GM23248 (cell line): ENCODE measurements at regions not wholly inside any gene's neighbourhood (a gene's known extent, or its start where the extent isn't known, plus 50 kb on each side); places are given as distances from the start of the nearest gene placed in this dataset.

Experiments
- DNase-seq: peaks from one replicate; pipeline ENCODE4 v3.0.0-alpha.2; 2015
- H2AFZ ChIP-seq: fragments of 200-600 bp; sonication (generic); 2 replicates; pipeline ENCODE4 v1.6.1; 2016; ENCODE audit warnings: antibody characterized with exemption
- H3F3A ChIP-seq: fragments of 200-600 bp; sonication (generic); 2 replicates; pipeline ENCODE4 v1.6.1; 2016; ENCODE audit warnings: mild to moderate bottlenecking, antibody characterized with exemption, mixed run types; ENCODE audit not compliant: insufficient read depth
- H3K27ac ChIP-seq: fragments of 200-600 bp; sonication (generic); 2 replicates; pipeline ENCODE4 v1.5.1; 2016; ENCODE audit warnings: mild to moderate bottlenecking
- H3K27me3 ChIP-seq: fragments of 200-600 bp; sonication (generic); replicated peaks from 2 replicates; pipeline ENCODE4 v1.6.1; 2016; ENCODE audit warnings: mild to moderate bottlenecking; ENCODE audit not compliant: insufficient read depth
- H3K36me3 ChIP-seq: fragments of 200-600 bp; sonication (generic); 2 replicates; pipeline ENCODE4 v1.6.1; 2016; ENCODE audit warnings: low read depth, mild to moderate bottlenecking
- H3K4me1 ChIP-seq: fragments of 200-600 bp; sonication (generic); 2 replicates; pipeline ENCODE4 v1.6.1; 2016; ENCODE audit warnings: mild to moderate bottlenecking; ENCODE audit not compliant: insufficient read depth
- H3K4me2 ChIP-seq: fragments of 200-600 bp; sonication (generic); one replicate; pipeline ENCODE4 v1.6.1; 2016; ENCODE audit warnings: mild to moderate bottlenecking; ENCODE audit not compliant: unreplicated experiment
- H3K4me3 ChIP-seq: fragments of 200-600 bp; sonication (generic); 2 replicates; pipeline ENCODE4 v1.5.1; 2016; ENCODE audit warnings: mild to moderate bottlenecking
- H3K79me2 ChIP-seq: fragments of 200-600 bp; sonication (generic); 2 replicates; pipeline ENCODE4 v1.6.1; 2016; ENCODE audit warnings: mild to moderate bottlenecking; ENCODE audit not compliant: insufficient read depth
- H3K9ac ChIP-seq: fragments of 200-600 bp; sonication (generic); 2 replicates; pipeline ENCODE4 v1.6.1; 2016; ENCODE audit warnings: mild to moderate bottlenecking
- H3K9me2 ChIP-seq: fragments of 200-600 bp; sonication (generic); 2 replicates; pipeline ENCODE4 v1.6.1; 2016; ENCODE audit warnings: mixed run types, mild to moderate bottlenecking, moderate library complexity; ENCODE audit not compliant: insufficient read depth
- H3K9me3 ChIP-seq: fragments of 200-600 bp; sonication (generic); one replicate; pipeline ENCODE4 v1.6.1; 2017; ENCODE audit warnings: low read depth
- H4K20me1 ChIP-seq: fragments of 200-600 bp; sonication (generic); 2 replicates; pipeline ENCODE4 v1.6.0; 2016; ENCODE audit not compliant: insufficient read depth
- EZH2 ChIP-seq: fragments of 200-600 bp; sonication (generic); IDR thresholded peaks from 2 replicates; pipeline ENCODE4 v1.6.1; 2018; ENCODE audit warnings: antibody characterized with exemption, mild to moderate bottlenecking; ENCODE audit not compliant: insufficient read depth, poor library complexity, severe bottlenecking
- EZH2phosphoT487 ChIP-seq: fragments of 200-600 bp; sonication (generic); IDR thresholded peaks from 2 replicates; pipeline ENCODE4 v1.6.1; 2018; ENCODE audit warnings: antibody characterized with exemption, moderate library complexity, mild to moderate bottlenecking, low read depth; ENCODE audit not compliant: insufficient read depth
- WGBS, 2 experiments: methylation state at CpG; one replicate each; pipeline ENCODE4 v1.1.6; 2015 to 2017; ENCODE audit warnings: low lambda C conversion rate in 2 of 2, low coverage in 1 of 2; ENCODE audit errors: missing lambda C conversion rate in 2 of 2; 5-methylcytosine and 5-hydroxymethylcytosine counted together
- in situ Hi-C: fragments of 300-500 bp; cut with MboI; formaldehyde crosslinking; loops from 2 replicates; pipeline ENCODE4 v1.15.0; 2020

DNA sequence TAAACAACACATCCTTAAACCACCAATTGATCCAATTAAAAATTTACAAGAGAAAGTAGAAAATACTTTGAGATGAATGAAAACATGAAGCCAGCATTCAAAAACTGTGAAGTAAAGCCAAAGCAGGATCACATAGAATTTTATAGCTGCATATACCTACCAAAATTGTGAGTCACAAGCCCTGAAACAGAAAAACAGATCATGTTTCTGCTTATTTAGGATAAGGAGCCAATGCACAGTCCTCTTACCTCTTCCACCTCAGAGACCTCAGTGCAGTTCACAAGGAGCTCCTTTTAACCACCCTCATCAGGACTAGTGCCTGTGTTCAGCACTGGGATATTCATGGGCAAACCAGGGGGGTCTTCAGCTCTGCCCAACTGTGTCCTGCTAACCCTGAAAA, 386.7 kb downstream of the TECRL start:
- Histone ChIP-seq H3K27me3 (no peaks in the 10 kb centered on the region), H4K20me1 (no peaks in the 10 kb centered on the region), H2AFZ (no peak overlapping the region), H3F3A (no peaks in the 10 kb centered on the region), H3K4me1 (no peaks in the 10 kb centered on the region), H3K36me3 (no peaks in the 10 kb centered on the region), H3K9ac (no peak overlapping the region), H3K79me2 (no peaks in the 10 kb centered on the region), H3K27ac (no peak overlapping the region), H3K9me2 (no peaks in the 10 kb centered on the region), H3K4me3 (no peak overlapping the region), H3K4me2 (no peak overlapping the region), H3K9me3 (no peaks in the 10 kb centered on the region)
- in situ Hi-C loops, result no loop called here
- DNase-seq, result no peak
- TF ChIP-seq EZH2phosphoT487, result no peak
- no peak for TF ChIP-seq EZH2

DNA sequence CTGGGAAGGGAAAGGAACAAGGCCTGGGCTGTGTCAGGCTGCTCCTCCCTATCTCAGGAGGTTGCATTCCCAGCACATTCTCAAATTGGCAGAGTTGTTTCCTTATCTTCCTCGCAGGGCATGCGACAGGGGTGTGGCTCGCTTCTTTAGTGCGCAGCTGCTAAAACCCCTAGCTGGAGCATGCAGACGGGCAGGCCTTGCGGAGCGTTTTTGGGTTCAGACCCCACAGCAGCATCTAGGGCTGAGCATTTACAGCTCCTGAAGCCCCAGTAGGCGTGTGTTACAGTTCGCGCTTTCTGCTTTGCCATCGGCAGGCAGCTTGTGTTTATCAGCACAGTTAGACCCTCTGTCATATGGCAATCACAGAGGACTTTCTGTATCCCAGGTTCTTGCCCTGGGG, 392.4 kb downstream of the TECRL start:
- no peak overlapping the region for H3K4me3 ChIP-seq
- TF ChIP-seq EZH2phosphoT487 (no peak), EZH2 (no peak)
- H3K9me3 ChIP-seq, result no peaks in the 10 kb centered on the region
- no peak overlapping the region for H3K4me2 ChIP-seq
- no peaks in the 10 kb centered on the region for H3K36me3 ChIP-seq
- no peaks in the 10 kb centered on the region for H3K27me3 ChIP-seq
- no peak for DNase-seq
- no peaks in the 10 kb centered on the region for H4K20me1 ChIP-seq
- in situ Hi-C loops, result no loop called here
- H3F3A ChIP-seq, result no peaks in the 10 kb centered on the region
- 55 to 64% methylated on average over 11 of the region's 11 CpGs for WGBS, 2 experiments
- H3K4me1 ChIP-seq, result no peaks in the 10 kb centered on the region
- H3K9ac ChIP-seq, result no peak overlapping the region
- no peaks in the 10 kb centered on the region for H3K9me2 ChIP-seq
- no peak overlapping the region for H3K27ac ChIP-seq
- no peak overlapping the region for H2AFZ ChIP-seq
- H3K79me2 ChIP-seq, result no peaks in the 10 kb centered on the region

DNA sequence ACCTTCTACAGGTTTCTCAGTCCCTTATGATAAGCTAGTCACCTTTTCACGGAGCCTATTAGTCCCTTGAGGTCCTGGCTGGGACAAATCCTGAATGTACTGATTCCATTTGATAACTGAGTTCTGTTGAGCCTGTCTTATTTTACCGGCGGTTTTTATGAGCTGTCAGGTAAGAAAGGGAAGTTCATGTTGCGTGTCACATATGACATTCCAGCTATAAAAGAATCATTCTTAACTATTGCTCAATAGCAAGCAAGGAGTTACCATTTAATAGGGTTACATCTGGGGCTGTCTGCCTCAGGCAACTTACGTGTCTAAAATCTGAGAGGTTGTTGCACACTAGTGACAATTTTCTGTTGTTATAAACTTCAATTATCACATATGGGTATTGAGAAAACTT, 394.6 kb downstream of the TECRL start:
- no peak for DNase-seq
- Histone ChIP-seq H3K27me3 (no peaks in the 10 kb centered on the region), H3K9me2 (no peaks in the 10 kb centered on the region), H4K20me1 (no peaks in the 10 kb centered on the region), H3K9me3 (no peaks in the 10 kb centered on the region), H3K4me3 (no peak overlapping the region), H3K27ac (no peak overlapping the region), H3K36me3 (no peaks in the 10 kb centered on the region), H3F3A (no peaks in the 10 kb centered on the region), H2AFZ (no peak overlapping the region), H3K4me2 (no peak overlapping the region), H3K79me2 (no peaks in the 10 kb centered on the region), H3K4me1 (no peaks in the 10 kb centered on the region), H3K9ac (no peak overlapping the region)
- 2 to 3% methylated on average over 5 of the region's 5 CpGs for WGBS, 2 experiments
- in situ Hi-C loops, result no loop called here
- no peak for TF ChIP-seq EZH2
- TF ChIP-seq EZH2phosphoT487, result no peak

DNA sequence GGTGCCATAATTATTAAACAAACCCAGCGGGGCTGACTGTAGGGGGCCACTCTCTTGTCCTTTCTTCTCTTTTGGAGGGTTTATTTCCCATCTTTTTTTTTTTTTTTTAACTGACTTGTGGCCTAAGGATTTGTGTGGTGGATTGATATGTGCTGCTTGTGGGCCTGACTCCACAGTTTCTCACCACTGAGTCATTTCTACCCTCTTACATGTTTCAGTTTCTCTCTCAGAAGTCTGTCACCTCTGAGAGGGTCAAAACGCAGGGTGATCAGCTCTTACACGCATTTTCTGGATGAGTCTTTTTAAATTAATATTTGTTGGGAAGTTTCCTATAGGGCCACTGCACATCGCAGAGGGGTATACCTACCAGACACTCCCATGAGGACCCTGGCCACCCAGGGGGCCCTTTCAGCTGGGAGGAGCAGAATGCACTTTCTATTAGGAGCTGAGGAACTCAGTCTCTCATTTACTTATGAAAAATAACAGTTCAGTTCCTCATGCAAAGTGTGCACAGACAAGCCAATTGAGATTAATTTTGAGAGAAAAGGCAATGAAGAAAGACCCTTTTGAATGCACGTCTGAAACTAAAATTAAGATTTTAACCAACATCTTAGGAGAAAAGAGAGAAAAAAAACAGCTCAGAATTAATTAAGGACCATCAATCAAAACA, 407.9 kb downstream of the TECRL start:
- WGBS, 2 experiments, result 19 to 22% methylated on average over 5 of the region's 5 CpGs
- Histone ChIP-seq H3K4me2 (no peak overlapping the region), H3K9ac (no peak overlapping the region), H3K36me3 (no peaks in the 10 kb centered on the region), H3K27me3 (no peaks in the 10 kb centered on the region), H3K79me2 (no peaks in the 10 kb centered on the region), H3F3A (no peaks in the 10 kb centered on the region), H3K9me2 (no peaks in the 10 kb centered on the region), H2AFZ (no peak overlapping the region), H4K20me1 (no peaks in the 10 kb centered on the region), H3K27ac (no peak overlapping the region), H3K4me3 (no peak overlapping the region), H3K4me1 (no peaks in the 10 kb centered on the region), H3K9me3 (no peaks in the 10 kb centered on the region)
- TF ChIP-seq EZH2, result no peak
- TF ChIP-seq EZH2phosphoT487, result no peak
- in situ Hi-C loops, result no loop called here
- DNase-seq, result no peak

DNA sequence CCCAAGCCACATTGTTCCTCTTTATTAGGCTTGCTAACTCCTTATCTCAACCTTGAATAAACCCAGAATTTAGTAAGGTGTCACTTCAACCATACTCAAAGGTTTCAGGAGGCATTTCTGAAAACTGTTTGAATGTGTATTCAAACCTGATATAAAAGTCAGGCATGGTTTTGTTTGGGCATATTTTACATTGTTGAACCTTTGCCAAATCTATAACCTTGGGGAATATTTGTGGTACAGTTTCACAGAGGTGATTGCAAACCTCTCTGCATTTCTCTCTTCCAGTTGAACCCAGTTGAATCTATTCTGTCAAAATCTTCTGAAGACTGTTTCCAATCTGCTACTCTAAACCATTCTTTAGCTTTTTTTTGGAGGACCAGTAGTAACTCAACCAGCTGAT, 409.0 kb downstream of the TECRL start:
- Histone ChIP-seq H3K4me2 (no peak overlapping the region), H3K9me2 (no peaks in the 10 kb centered on the region), H3K9ac (no peak overlapping the region), H3K79me2 (no peaks in the 10 kb centered on the region), H4K20me1 (no peaks in the 10 kb centered on the region), H2AFZ (no peak overlapping the region), H3K9me3 (no peaks in the 10 kb centered on the region), H3K4me1 (no peaks in the 10 kb centered on the region), H3K27ac (no peak overlapping the region), H3F3A (no peaks in the 10 kb centered on the region), H3K27me3 (no peaks in the 10 kb centered on the region), H3K4me3 (no peak overlapping the region), H3K36me3 (no peaks in the 10 kb centered on the region)
- in situ Hi-C loops, result no loop called here
- DNase-seq, result no peak
- TF ChIP-seq EZH2phosphoT487 (no peak), EZH2 (no peak)
